ENCODE measurements at regions not wholly inside any gene's neighbourhood (a gene's known extent, or its start where the extent isn't known, plus 50 kb on each side); places are given as distances from the start of the nearest gene placed in this dataset.
"Not testable (repeated sequence)": the region's sequence is repeated elsewhere in the genome, so short reads cannot be mapped to it uniquely, and the experiment has no call there.

GRCh38 chr1:22208268-22208972 is 65.5 kb upstream of the WNT4 start:
- no peak for ATAC-seq
- no peaks in the 10 kb centered on the region for H3K36me3 ChIP-seq
- DNase-seq, result no peak
- H3K4me1 ChIP-seq, result peaks cover 11% of the 10 kb centered on the region
- no peak overlapping the region for H3K27ac ChIP-seq
- intact Hi-C loops (cut with DNase I), result no loop called here
- peaks cover 58% of the 10 kb centered on the region for H3K27me3 ChIP-seq (ENCODE audit: low read depth)
- no peak overlapping the region for H3K4me3 ChIP-seq
- TF ChIP-seq CTCF (IDR thresholded peaks at IDR 0.05), result no peak
- H3K9me3 ChIP-seq, result no peaks in the 10 kb centered on the region

- H3K27ac ChIP-seq, result no peak overlapping the region
- peaks cover 58% of the 10 kb centered on the region for H3K27me3 ChIP-seq (ENCODE audit: low read depth)
- H3K36me3 ChIP-seq, result no peaks in the 10 kb centered on the region
- TF ChIP-seq CTCF (IDR thresholded peaks at IDR 0.05), result no peak
- no peaks in the 10 kb centered on the region for H3K9me3 ChIP-seq
- ATAC-seq, result no peak
- H3K4me3 ChIP-seq, result no peak overlapping the region
- H3K4me1 ChIP-seq, result peaks cover 11% of the 10 kb centered on the region
- no peak for DNase-seq
- intact Hi-C loops (cut with DNase I), result no loop called here
Measured at GRCh38 chr1:22208973-22209378, 66.1 kb upstream of the WNT4 start.

GRCh38 chr1:22210176-22210575 is 67.3 kb upstream of the WNT4 start:
- no peaks in the 10 kb centered on the region for H3K9me3 ChIP-seq
- peaks cover 58% of the 10 kb centered on the region for H3K27me3 ChIP-seq (ENCODE audit: low read depth)
- no peak for DNase-seq
- H3K4me3 ChIP-seq, result no peak overlapping the region
- TF ChIP-seq CTCF (IDR thresholded peaks at IDR 0.05), result no peak
- H3K36me3 ChIP-seq, result no peaks in the 10 kb centered on the region
- ATAC-seq, result no peak
- H3K27ac ChIP-seq, result no peak overlapping the region
- H3K4me1 ChIP-seq, result peaks cover 3% of the 10 kb centered on the region
- intact Hi-C loops (cut with DNase I), result no loop called here

GRCh38 chr1:22210636-22211035 is 67.7 kb upstream of the WNT4 start:
- H3K36me3 ChIP-seq, result no peaks in the 10 kb centered on the region
- H3K4me1 ChIP-seq, result no peaks in the 10 kb centered on the region
- ATAC-seq (no peak), DNase-seq (no peak)
- peaks cover 58% of the 10 kb centered on the region for H3K27me3 ChIP-seq (ENCODE audit: low read depth)
- H3K4me3 ChIP-seq, result no peak overlapping the region
- no peak overlapping the region for H3K27ac ChIP-seq
- intact Hi-C loops (cut with DNase I), result no loop called here
- no peaks in the 10 kb centered on the region for H3K9me3 ChIP-seq
- TF ChIP-seq CTCF (IDR thresholded peaks at IDR 0.05), result no peak

GRCh38 chr1:22211459-22211858 is 68.6 kb upstream of the WNT4 start:
- intact Hi-C loops (cut with DNase I), result not testable (repeated sequence)

GRCh38 chr1:22212400-22213233 is 69.7 kb upstream of the WNT4 start:
- intact Hi-C loops (cut with DNase I), result no loop called here
- DNase-seq, result no peak
- no peak for ATAC-seq
- H3K27ac ChIP-seq, result no peak overlapping the region
- no peak for TF ChIP-seq CTCF (IDR thresholded peaks at IDR 0.05)
- no peaks in the 10 kb centered on the region for H3K9me3 ChIP-seq
- no peaks in the 10 kb centered on the region for H3K36me3 ChIP-seq
- H3K4me3 ChIP-seq, result no peak overlapping the region
- H3K27me3 ChIP-seq (ENCODE audit: low read depth), result peaks cover 52% of the 10 kb centered on the region
- H3K4me1 ChIP-seq, result no peaks in the 10 kb centered on the region

More at GRCh38 chr1:22211459-22211858, 68.6 kb upstream of the WNT4 start:
- not testable (repeated sequence) for DNase-seq, H3K36me3 ChIP-seq, ATAC-seq, H3K9me3 ChIP-seq, H3K4me1 ChIP-seq, H3K27ac ChIP-seq, H3K4me3 ChIP-seq
- peaks cover 58% of the 10 kb centered on the region for H3K27me3 ChIP-seq (ENCODE audit: low read depth)
